Panc1 (cell line): ENCODE measurements at regions not wholly inside any gene's neighbourhood (a gene's known extent, or its start where the extent isn't known, plus 50 kb on each side); places are given as distances from the start of the nearest gene placed in this dataset.
"Not testable (repeated sequence)": the region's sequence is repeated elsewhere in the genome, so short reads cannot be mapped to it uniquely, and the experiment has no call there.

ENCODE experiments used
- POLR2AphosphoS5 ChIP-seq: IDR thresholded peaks from 2 replicates; pipeline ENCODE4 v1.6.1; 2012; ENCODE audit warnings: mild to moderate bottlenecking, low read depth, low read length, moderate library complexity
- TCF7L2 ChIP-seq: IDR thresholded peaks from 2 replicates; pipeline ENCODE4 v1.6.1; 2011; ENCODE audit warnings: mild to moderate bottlenecking, low read depth, low read length, inconsistent platforms
- TF ChIP-seq, protein P1 (sequence below): fragments of 450-650 bp; IDR thresholded peaks from 2 replicates; pipeline ENCODE4 v1.5.1; 2017; ENCODE audit warnings: mild to moderate bottlenecking

DNA sequence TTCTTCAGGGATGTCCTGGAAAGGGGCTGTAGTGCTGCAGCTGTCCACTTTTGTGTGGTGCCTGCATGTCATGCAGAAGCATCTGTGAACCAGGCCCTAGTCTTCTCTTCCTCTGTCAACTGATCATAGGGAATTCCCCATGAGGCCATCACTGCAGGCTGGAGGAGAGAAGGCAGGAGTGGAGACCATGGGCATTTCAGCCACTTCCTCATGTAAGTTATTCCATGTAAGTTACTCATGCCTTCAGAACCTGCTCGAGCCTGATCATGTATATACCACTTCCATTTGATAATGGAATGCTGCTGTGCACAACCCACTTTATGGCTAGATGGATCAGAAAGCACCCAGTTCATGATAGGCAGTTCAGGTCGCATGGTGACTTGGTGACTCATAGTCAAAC is 714.0 kb downstream of the METTL4 start:
- not testable (repeated sequence) for TF ChIP-seq TCF7L2, POLR2AphosphoS5
- TF ChIP-seq, protein P1, sequence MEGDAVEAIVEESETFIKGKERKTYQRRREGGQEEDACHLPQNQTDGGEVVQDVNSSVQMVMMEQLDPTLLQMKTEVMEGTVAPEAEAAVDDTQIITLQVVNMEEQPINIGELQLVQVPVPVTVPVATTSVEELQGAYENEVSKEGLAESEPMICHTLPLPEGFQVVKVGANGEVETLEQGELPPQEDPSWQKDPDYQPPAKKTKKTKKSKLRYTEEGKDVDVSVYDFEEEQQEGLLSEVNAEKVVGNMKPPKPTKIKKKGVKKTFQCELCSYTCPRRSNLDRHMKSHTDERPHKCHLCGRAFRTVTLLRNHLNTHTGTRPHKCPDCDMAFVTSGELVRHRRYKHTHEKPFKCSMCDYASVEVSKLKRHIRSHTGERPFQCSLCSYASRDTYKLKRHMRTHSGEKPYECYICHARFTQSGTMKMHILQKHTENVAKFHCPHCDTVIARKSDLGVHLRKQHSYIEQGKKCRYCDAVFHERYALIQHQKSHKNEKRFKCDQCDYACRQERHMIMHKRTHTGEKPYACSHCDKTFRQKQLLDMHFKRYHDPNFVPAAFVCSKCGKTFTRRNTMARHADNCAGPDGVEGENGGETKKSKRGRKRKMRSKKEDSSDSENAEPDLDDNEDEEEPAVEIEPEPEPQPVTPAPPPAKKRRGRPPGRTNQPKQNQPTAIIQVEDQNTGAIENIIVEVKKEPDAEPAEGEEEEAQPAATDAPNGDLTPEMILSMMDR, result not testable (repeated sequence)
